HG03060 (cell line): ENCODE measurements at regions not wholly inside any gene's neighbourhood (a gene's known extent, or its start where the extent isn't known, plus 50 kb on each side); places are given as distances from the start of the nearest gene placed in this dataset.

Experiments used
- ATAC-seq: cut with Tn5 transposase; IDR thresholded peaks from one replicate; pipeline ENCODE4 v1.9.1; 2021; ENCODE audit warnings: low read depth, moderate number of reproducible peaks; ENCODE audit not compliant: unreplicated experiment

DNA sequence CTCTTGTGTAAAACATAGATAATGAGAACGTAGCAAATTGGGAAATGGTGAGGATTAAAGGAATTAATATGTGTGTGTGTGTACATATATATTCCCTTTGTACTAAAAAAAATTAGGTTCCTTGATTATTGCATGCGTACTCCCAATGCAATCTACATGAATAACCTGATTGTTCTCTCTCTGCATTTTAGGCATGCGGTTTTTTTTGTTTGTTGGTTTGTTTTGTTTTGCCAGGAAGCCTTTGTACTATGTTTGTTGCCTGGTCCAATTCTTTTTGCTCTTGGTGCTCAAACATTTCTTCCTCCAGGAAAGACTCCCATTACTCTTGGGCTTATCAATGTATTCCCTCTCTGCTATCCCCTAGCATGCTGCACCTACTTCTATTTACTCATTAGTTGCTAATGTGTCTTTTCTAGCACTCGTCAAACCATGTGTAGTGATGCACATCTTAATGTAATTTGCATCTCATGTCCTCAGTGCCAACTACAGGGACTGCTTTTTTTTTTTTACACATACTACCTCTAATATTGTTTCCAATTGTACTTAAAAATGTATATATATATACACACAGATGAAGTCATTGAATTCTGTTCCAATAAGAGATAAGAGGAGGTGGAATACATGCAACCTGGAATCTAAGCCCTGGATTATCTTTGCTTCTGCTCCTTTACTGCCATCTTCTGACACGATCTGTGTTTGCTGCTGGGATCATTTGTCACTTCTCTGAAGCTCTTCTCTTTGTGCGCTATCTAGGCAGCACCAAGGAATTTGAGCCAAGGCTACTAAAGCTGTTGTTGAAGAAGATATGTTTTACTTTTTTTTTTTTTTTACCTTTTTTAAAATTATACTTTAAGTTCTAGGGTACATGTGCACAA is 197.2 kb upstream of the ANO3 start:
- no peak for ATAC-seq

DNA sequence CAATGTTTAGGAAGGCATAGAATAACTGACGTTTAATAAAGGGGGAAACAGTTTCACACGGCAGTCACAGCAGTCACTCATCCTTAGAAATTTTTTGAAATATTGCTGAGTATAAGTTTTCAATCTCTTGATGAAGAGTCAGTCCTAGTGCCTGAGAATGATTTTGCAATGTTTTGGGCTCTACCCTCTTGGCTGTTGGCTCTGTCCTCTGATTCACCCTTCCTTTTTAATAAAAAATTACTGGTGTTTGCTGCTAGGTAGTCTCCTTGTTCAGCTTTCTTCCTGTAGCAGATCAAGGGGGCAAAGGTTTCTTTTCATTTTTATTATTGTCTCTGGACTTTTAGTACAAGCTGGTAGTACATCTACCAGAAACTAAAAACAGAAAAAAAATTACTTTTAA is 194.3 kb upstream of the ANO3 start:
- no peak for ATAC-seq

DNA sequence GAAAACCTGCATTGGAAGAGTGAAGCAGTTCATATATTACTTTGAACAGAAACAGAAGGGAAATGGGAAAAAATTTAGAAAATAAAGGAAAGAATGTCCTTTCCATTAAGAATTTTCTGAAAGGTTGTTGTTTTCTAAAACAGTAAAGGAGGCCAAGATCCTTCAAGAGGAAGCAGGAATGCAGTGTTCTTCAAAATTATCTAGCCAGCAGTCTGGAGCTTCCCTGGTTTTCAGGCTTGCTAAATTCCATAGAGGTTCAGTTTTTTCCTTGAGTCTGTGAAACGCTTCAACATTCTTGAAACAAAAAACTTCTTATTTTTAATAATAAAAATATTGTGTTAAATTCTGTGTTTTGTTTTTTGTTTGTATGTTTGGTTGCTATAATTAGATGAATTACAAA is 189.0 kb upstream of the ANO3 start:
- ATAC-seq: no peak

DNA sequence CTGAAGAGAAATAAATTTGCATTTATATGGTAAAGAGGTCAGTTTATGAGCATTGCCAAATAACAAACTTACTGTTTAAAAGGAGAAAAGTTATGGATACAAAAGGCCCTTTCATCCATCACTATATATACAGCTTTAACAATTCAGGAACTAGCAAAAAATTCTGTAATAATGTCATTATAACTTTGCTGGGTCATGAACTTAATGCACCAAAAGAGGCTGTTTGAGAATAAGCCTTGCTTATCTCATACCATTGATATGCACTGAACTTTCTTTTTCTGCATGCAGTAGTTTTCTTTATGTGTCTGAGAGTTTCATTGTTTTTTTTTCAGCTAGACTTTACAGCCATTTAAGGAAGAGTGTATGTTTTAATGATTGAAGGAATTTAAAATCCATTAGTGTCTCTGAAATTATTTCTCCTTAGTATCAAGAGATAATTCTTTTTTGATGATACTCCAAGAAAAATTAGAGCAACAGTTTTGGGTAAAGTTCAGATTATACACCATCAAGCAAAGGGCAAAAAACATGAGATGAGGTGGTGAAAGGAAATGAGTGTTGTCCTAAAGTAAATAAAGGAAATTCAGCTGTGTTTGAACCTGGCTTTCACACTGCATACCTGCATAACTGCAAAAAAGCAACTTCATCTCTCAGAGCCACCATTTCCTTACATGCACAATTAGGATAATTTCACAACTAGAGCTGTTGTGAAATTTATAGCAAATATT is 188.2 kb upstream of the ANO3 start:
- ATAC-seq: no peak

DNA sequence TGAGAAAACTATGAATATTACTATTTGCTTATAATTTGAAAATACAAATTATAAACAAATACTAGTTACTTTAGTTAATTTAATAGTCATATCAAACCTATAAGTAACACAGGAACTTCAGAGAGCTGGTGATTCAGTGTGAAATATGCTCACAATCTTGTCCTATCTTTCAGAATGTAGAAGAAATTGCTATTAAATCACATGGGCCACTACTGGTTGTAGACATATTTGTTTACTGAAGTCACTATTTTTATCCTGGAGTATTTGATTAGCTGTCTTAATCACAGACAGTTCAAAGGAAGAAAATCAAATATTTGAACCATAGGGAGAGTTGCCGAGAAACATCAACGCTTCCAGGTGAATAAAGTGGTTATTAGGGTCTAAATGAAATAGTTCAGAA is 187.6 kb upstream of the ANO3 start:
- no peak for ATAC-seq

DNA sequence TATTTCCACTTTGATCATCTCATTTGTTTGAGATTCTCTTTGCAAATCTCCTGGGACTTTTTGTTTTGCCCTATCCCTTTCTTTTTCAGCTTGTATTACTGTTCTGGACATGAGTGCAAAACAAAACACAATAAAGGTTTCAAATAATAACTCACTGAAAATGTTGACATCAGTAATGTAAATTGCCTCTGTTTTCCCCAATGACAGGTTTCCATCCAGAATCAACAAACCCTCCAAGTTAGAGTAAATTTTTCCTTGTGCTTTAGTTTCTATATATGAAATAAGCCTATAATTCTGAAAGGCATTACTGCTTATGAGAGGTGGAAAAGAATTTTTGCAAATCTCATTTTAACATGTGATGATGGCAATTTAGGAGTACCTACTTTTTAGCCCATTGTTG is 187.0 kb upstream of the ANO3 start:
- no peak for ATAC-seq

DNA sequence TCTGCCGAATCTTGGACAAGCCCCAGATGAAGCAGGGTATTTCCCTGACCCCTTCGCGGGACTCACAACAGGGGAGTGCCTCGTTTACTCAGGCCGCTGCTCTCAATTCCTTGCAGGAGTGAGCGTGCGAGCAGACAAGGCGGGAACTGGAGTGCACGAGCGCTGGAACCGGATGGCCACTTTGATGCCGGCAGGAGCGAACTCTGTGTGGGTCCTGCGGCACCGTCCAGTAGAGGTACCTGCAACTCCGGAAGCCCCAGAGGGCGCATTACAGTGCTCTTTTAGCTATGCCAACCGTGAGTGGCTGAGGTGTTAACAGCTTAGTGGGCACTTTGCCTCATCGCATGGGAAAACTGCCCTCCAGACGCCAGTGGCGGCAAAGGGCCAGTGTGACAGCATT is 182.3 kb upstream of the ANO3 start:
- ATAC-seq: no peak

DNA sequence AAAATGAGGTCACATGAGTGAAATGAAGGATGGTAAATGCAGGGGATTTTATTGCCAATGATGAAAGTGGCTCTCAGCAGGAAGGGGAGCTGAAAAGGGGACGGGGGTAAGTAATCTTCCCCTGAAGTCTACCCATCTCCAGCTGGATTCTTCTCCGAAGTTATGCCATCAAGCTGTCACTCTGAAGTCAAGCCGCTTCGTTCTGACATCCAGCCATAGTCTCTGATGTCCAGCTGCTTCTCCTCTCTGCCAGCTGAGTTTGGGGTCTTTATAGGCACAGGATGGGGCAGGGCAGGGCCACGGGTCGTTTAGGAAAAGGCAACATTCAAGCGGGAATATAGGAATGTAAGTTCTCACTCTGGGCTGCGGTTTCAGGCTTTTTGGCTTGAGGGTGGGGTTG is 181.9 kb upstream of the ANO3 start:
- ATAC-seq: no peak

DNA sequence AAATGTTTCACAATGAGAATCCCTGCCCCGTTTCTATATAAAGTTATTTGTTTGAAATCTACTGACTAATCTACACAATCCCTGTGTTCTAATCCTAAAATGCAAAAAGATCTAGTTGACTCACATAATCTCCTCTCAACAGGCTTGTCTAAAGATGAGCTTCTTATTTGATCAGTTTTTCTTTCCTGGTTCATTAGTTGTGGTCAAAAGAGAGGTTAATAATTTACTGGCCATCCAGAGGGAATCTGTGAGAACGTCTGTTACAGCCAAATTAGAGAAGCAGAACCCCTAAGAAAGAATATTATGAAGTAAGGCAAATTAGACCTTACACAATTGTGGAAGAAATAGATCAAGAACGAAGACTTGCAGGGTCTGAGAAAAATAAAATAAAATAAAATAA is 173.7 kb upstream of the ANO3 start:
- no peak for ATAC-seq

DNA sequence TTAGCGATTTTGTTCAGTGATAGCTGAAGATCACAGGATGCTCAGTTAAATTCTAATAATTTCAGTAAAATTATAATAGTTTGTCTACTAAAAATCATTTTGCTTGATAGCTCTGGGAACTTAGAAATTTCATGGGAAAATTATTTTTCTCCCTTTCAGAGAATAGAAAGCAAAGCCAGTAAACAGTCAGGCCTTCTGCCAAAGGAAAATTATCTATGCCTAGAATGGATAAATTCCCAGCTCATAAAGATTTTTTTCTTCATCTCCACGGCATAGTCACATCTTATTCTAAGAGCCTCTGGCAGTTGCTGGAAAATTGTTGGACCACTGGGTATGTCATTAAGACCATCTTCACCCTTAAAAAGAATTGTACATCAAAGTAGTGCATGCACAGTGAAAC is 169.6 kb upstream of the ANO3 start:
- no peak for ATAC-seq

DNA sequence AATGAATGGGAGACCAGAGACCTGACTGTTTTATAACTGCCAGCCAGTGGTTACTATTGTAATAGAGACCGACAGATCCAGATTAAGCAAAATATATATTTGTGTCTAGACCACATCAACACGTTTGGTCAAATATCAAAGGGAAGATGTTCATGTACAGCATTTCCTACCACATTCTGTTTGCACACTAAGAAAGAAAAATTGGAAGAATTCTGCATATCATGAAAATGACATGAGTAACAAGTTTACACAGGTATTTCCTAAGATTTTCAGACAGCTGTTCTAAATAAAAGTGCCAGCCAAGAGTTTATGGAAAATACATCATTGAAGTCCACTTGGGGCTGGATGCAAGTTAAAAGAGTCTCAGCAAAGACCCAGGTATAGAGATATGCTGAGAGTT is 145.5 kb upstream of the ANO3 start:
- ATAC-seq: no peak

DNA sequence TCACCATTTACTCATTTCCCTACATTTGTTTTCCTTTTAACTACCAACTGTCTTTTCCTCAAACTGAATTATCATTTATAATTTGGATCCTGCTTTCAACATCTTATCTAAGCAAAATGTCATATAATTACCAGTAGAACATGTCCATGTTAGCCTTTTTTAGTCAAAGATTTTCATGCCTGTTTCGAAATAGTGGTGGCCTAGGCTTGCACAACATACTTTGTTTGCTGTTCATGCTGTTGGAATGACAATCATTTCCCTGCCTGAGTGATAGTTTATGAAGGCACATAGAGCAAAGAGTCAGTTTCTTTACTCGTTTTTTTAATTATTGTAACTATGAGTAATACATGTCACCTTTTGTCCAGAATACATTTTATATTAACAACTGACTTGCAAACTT is 144.3 kb upstream of the ANO3 start:
- no peak for ATAC-seq

DNA sequence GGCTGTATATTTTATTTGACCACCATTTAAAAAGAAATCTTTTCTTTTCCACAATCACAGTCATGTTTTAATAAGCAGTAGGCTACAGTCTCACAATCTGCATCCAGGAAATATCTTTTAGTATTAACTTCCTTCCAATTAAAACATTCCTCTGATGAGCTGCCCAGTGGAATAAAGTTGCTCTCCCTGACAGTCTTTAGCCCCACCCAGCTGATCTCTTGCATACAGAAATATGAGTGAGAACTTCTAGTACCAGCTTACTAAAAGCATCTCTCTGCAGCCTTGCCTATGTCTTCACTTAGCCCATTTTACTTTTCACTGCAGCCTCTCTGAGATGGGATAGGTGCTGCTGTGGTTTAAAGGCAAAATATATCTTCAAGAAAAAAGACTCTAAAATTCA is 143.4 kb upstream of the ANO3 start:
- ATAC-seq: no peak

DNA sequence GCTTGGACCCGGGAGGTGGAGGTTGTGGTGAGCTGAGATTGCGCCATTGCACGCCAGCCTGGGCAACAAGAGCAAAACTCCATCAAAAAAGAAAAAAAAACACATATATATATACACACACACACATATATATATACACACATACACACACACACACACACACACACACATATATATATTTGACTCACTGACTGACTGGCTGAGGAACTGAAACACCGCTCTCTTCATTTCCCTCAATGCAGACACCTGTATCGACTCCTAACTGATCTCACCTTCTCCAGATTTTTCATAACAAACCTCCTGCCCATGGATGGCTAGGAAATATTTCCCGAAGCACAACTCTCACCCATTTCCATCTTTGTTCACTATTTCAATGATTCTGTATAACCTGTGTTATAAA is 140.7 kb upstream of the ANO3 start:
- ATAC-seq: no peak

DNA sequence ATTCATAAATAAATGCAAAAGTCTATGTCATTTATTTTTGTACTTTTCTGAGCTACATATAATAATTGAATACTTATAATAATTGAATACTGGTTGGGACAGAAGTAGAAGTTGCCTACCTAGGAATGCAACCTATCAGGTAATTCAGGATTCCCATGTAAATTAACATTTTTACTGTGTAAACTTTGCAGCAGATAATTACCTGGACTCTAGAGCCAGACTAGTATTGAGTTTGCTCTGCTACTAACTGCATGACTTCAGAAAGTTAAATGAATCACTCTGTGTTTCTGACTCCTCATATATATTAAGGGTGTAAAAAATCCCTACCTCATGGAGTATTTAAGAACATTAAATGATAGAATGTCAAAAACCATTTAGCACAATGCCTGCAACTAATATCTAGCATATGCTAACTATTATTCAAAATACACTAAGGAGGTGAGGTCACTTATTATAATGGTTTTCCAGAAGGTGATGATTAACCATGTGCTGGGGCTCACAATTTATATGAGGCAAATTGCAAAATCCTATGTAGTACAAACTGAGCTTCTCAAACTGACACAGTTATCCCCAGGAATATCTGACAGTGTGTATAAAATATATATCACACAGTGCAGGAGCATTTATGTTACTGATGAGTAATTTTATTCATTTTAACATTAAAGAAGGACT is 138.1 kb upstream of the ANO3 start:
- no peak for ATAC-seq

DNA sequence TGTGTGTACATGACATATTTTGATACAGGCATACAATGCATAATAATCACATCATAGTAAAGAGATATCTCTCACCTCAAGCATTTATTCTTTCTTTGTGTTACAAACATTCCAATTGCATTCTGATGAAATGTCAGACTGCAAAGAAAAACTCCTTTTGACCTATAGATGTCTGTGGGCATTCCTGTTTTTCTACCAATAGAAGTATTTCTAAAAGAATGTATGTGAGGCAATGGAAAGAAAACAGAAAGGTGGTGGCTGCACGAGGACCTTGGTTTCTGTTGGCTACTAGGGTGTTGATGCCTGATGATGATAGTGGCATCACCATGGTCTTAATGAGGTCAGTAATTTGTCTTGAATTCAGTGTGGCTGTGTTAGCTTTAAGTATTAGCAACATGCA is 137.0 kb upstream of the ANO3 start:
- no peak for ATAC-seq

DNA sequence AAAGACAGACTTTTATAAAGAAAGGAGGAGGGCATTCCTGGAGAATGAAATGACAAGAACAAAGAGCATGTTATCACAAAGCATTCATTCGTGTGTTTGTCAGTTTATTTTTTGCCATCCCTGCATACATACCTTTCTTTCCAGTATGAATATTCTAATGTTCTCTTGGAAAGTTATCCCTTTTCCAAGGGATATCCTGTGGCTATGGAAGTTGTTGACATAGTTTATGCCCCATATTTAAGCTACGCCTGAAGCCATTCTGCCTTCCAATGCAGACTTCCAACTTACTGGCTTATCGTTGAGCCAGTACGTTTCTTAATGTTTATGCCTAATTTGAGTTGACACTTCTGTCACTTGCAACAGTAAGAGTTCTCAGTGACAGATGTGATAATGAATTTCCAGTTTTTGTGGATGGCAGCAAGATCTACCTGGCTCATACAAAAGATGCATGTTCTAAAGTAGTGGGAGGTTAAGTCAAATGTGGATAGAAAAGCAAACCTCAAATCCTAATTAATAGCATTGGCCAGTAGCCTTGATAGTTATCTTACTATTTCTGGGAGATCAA is 133.3 kb upstream of the ANO3 start:
- ATAC-seq: no peak

DNA sequence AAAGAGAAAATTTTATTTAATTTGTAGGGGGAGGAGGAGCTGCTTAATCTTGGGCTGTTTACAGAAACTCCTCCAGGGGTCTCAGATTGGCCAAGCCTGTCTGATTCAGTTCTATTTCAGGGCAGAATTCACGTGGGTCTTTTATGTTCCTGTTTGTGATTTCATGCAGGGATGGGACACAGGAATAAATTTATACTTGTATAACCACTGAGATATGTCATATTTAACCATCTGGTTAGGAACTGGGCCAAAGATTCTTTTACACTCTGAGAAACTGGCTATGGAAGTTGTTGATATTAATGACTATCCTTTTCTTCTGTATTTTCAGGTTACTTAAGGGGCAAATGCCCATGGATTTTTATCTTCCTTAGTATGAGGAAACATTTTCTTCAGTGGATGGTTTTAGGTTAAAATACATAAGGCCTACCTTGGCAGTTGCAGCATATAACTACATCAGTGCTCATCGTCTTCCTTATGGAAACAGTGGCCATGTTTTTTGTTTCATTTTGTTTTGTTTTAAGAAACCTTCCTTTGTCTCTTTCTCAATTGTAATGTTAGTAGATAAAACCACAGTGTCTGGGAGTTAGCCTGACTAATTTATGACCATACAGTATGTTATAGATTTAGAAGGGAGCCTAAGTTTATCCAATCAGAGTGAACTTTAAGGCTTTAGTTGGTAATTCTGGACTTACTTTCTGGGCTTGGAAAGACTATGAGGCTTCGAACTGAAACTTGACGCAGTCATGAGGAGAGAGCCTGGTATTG is 132.4 kb upstream of the ANO3 start:
- ATAC-seq: no peak

DNA sequence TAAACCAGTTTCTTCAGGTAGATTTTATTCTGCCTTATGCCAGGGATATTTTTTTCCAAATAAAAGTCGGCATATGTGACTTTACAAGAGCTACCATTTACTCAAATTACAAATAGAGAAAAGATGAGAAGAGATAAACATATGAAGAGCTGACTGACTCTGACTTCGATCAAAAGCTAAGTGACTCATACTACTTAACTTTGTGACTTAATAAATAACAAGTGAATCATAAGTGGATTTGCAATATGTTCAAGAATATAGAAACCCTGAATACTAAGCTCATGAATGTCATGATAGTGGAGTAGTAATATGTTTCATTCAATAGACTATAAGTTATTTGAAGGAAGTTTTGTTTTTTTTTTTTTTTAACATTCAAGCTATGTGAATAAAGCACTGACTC is 130.5 kb upstream of the ANO3 start:
- ATAC-seq: no peak

DNA sequence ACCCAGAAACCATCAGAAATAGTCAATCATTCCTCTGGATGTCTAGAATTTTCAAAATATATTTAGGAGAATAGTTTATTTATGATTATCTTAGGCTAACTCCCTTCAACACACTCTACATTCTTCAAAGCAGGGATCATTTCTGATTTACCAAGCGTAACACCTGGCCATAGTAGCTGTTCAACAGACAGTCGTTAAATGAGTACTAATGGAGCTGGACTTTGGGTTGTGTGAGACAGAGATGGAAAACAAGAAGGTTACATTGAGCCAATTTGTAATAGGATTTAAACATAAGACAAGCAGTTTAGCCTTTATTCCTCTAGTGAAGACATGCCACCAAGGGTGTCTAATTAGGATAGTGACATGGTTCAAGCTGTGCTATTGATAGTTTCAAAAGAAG is 129.2 kb upstream of the ANO3 start:
- no peak for ATAC-seq

DNA sequence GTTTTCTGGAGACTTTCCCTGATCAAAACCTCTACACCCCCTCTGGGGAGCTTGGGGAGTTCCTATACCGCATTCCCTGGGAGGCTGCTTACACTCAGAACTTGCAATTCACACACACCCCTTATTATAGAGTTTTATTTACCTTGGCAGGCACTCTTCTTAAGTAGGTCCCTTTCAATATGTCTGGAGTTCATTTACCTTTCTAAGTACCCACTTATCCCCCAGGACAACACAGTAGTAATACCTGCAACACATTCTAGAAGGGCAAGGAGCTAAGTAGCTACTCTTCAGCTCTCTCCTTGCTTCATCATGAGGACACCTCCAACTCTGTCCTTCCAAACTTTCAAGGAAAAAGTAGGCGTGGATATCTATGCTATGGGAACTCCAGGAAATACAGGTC is 127.8 kb upstream of the ANO3 start:
- ATAC-seq: no peak
